Stimulated activated CD4-positive, alpha-beta T cell treated with anti-CD3 and anti-CD28 coated beads, Interleukin-12 subunit alpha, Interleukin-12 subunit beta, amount 100 ng/mL, for 24 hours (primary cell): ENCODE measurements at regions not wholly inside any gene's neighbourhood (a gene's known extent, or its start where the extent isn't known, plus 50 kb on each side); places are given as distances from the start of the nearest gene placed in this dataset.

Source experiments
- DNase-seq, 2 experiments: peaks; one replicate each; pipeline ENCODE4 v3.0.0-alpha.2; 2020; ENCODE audit warnings: low read depth in 2 of 2

DNA sequence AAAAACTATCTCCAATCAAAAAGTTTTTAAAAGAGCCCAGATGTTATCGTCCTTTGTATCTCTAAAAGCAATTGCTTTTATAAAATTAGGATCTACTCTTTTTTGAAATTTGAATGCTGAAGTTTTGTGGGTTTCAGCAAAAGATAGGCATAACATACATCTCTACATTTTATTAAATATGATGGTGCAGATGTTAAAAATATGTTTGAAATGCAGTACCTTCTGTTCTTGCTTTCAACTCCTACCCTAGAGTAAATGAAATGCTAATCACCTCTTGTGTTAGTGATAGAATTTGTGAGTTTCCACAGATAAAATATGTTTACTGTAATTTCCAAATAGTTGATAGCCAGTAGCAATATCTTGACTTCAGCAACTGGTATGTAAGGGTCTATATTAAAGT is 95.7 kb upstream of the VPREB1 start:
- DNase-seq: no peak

DNA sequence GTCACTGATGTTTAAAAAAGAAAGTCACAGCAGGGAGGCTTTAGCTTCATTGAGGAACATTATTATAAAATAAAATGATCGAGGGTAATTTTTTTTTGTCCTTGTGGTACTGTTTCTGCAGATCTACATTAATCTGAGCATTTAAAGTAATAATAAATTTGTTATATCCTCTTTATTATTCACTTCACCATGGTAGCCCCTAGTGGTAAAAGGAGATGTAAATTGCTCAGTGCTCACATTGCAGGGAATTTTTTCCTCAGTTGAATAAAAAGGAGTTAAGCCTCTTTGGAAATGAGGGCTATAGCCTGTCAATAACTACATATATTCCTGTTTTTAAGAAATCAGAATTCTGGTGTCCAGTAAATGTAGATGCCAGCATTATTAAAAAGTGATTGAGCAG is 99.7 kb upstream of the VPREB1 start:
- DNase-seq: no peak

DNA sequence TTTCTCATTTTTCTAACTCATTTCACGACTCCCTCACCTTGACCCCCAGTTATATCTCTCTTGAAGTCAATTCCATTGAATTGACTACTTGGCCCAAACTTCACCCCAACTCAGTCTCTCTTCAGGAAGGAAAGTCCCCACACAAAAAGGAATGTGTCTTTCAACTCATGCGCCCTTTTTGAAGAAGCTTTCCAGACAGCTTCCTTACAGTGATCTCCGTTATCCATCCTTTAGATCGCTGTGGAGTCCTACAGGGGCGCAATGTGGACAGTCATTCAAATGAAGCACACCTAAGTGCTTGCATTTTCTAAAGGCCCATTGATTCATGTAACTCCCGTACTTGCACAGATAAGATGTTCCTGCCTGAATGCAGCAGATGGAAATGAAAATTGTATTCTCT is 101.1 kb upstream of the VPREB1 start:
- no peak for DNase-seq

DNA sequence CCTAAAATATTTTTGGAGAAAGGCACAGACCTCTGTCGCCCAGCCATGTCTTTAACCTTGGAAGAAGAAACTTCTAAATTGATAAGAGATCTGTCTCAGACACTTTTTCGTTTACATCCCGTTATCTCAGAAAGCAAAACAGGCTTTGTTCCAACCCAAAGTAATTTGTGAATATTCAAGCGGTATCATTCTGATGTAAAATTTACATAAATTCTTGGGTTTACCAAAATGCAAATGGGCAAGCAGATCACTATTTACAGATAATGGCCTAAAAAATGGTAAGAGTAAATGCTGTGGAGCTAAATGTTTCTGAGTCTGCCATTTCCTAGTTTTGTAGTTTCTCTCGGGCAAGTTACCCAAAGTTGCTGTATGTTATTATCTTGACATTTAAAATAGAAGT is 101.9 kb upstream of the VPREB1 start:
- DNase-seq: no peak

DNA sequence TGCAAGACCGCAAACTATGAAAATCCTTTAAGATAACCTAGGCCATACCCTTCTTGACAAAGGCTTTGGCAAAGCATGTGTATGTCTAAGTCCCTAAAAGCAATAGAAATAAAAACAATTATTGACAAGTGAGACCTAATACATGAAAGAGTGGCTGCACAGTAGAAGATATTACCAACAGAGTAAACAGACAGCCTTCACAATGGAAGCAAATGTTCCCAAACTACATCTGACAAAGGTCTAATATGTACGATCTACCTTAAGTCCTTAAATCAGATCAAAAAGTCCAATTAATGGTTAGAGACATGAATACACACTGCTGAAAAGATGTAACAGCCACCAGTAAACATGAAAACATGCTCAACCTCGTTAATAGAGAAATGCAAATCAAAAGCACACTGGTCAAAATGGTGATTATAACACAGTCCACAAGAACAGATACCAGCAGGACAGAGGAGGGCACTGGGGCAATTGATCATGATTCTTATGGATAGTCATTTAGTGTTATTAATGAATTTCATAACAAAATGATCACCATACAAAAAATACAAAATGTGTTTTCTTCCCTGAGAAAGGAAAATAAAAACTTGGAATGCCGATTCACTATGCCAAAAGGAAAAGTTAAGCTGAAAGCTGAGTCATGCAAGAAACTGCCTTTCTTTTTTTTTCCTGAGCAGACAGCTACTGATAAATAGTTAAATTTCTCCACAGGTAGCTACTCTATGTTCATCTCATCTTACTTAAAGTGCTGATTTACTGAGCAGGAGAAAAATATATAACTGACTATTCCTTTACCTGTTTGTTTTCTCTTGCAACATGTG is 102.6 kb upstream of the VPREB1 start:
- DNase-seq: no peak

DNA sequence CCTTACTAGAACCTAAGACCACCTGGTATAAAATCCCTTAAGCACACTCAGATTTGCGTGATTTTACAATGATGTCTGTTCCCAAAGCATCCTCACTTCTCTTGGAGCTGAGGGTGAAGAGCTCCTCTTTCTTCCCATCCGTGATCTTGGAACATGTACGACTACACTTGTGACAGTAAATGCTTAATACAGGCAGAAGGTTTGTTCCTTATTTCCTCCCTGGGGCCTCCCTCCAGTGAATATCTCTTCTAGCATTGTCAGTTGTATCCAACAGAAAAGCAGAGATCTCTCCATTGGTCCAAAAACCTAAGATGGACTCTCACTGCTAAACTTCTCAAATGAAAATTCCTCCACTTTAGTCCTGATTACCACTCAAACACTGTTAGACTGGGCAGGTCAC is 103.6 kb upstream of the VPREB1 start:
- DNase-seq: no peak

DNA sequence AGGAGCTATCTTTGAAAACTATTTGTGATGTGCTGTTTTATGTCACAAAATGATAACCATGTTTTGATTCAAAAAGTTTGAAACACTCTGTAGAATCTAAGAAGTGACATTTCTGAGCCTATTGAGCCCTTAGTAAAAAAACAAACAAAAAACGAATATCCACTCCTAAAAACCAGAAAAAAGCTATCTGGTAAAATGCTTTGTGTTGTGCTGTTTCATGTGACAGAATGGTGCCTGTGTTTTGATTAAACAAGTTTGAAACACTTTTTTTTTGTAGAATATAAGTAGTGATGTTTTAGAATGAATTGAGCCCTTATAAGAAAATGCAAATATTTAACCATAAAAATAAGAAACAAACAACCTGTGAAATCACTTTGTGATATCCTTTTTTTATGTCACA is 105.2 kb upstream of the VPREB1 start:
- no peak for DNase-seq

DNA sequence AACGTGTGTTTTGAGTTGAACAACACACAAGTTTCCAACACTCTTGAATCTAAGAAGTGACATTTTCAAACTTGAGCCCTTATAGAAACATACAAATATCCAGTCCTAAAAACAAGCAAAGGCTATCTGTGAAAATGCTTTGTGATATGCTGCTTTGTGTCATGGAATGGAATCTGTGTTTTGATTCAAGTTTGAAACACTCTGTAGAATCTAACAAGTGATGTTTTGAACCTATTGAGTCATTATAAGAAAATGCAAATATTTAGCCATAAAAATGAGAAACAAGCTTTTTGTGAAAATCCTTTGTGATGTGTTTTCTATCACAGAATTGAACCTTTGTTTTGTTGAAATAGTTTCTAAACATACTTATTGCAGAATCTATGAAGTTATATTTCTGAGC is 105.7 kb upstream of the VPREB1 start:
- no peak for DNase-seq

DNA sequence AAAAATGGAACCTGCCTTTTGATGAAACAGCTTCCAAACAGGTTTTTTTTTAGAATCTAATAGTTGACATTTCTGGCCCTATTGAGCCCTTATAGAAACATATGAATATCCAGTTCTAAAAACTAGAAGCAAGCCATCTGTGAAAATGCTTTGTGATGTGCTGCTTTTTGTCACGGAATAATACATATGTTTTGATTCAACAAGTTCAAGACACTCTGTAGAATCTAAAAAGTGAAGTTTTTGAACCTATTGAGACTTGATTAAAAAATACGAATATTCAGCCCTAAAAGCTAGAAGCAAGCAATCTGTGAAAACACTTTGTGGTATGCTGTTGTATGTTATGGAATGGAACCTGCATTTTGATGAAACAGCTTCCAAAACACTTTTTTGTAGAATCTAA is 106.7 kb upstream of the VPREB1 start:
- DNase-seq: no peak

DNA sequence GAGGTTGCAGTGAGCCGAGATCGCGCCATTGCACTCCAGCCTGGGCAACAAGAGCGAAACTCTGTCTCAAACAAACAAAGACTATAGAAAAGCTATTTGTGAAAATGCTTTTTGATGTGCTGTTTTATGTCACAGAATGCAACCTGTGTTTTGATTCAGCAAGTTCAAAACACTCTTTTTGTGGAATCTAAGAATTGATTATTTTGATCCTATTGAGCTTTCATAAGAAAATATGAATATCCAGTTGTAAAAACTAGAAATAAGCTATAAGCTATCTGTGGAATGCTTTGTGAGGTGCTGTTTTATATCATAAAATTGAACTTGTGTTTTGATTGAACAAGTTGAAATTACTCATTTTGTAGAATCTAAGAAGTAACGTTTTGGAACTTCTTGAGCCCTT is 110.7 kb upstream of the VPREB1 start:
- no peak for DNase-seq

DNA sequence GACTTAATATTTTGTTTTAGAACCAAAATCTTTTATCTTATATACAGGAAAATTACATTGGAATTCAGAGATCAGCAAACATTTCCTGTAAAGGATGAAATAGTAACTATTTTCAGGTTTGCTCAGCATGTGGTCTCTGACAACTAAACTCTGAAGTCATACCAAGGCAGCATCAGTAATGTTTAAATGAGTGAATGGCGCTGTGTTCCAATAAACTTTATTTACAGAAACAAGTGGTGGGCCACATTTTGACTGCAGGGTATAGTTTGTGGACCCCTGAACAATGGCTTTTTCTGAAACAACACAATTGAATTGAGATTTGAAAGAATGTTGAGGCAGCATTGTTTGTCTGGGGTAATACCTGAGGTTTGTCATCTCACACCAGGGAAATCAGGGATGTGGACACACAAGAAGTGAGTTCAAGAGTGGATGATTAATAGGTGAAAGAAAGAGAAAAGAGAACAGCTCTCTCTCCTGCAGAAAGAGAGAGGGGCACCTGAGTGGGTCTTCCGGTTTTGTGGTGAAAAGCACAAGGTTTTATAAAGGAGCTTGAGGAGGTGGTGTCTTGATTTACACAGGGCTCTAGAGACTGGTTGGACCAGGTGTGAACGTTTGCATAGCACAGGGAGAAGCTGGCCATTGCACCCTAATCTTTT is 113.5 kb upstream of the VPREB1 start:
- DNase-seq: no peak

DNA sequence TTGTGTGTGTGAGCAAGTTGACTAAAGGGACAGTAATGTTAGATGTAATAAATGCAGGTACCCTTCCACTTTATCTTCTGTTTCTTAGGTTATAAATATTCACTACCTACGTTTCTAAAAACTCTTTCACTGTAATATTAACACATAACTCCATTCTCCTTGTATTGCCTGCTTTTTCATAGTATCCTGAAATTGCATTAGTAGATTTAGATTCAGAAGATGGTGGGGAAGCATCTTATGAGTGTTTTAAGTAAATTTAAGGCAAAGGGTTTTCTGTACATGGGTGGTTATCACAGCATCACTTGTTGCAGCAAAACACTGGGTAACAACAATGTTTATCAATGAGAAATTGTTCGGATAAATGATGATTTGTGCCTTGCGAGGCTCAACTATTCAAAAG is 115.2 kb upstream of the VPREB1 start:
- DNase-seq: no peak

DNA sequence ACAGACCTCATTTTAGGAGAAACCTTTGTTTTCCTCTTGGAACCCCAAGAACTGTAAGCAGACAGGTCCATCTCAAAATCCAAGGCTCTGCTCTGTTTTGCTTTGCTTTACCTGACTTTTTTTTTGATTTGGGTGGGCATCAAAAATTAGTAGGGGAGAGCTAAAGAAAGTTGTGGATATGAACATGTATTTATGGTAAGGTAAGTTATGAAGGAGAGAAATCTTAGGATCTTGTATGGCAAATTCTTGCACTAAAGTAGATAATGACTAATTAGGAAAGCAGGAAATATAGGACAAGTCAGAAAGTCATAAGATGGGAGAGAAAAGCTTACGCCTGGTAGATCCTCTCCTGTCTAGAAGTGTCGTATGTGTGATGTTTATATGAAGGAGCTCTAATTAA is 116.1 kb upstream of the VPREB1 start:
- no peak for DNase-seq

DNA sequence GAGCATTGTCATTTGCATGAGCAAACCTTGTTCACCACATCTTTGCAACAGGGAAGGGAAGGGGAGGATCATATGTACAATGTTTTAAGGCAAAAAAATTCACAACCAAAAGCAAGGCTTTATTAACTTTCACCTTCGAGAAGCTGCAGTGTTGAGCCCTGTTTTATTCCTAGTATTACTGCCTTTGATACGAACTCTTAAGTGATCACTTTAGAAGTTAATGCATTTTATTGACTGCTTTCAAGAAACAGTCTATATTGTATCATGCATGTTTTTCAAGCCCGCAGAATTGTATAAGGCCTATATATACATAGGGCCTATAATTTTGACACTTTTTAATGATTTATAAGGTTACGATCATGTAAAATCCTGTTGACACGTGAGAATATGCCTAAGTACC is 117.5 kb upstream of the VPREB1 start:
- DNase-seq: no peak

DNA sequence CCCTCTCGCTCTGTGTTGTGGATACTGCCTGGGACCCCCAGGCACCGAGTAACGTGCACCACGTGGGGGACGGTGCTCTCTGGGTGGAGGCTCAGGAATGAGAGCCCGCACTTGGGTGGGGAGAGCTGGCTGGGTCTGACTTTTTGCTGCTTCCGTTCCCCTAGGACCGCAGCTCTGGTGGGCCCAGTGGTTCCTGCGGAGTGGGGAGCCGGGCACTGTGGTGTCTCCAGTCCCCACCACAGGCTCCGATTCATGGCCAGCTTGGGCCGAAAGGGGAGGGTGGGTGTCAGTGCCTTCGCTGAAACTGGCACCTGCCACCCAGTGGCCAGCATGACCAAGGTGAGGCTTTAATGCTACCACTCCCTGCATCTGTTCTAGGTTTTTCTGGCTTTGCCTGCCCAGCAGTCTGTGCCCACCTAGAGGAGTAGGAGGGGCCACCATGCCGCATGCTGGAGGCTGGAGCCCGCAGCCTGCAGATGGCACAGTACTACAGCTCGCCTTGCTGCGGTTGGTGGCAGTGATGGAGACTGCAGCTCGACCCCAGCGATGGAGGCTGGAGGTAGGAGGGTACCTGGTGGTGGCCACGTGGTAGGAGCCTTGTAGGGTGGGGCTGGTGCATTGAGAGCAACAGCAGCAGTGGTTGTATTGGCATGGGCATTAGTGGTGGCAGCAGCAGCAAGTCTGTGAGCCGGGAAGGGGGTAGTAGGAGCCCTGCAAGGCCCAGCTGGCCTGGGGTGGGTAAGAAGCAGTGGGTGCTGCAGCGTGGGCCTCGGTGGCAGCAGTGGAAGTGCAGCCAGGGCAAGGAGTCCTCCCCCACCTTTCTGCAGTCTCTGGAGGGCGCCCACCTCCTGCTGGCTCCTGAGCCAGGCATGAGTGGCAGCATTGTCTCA is 118.8 kb upstream of the VPREB1 start:
- no peak for DNase-seq

DNA sequence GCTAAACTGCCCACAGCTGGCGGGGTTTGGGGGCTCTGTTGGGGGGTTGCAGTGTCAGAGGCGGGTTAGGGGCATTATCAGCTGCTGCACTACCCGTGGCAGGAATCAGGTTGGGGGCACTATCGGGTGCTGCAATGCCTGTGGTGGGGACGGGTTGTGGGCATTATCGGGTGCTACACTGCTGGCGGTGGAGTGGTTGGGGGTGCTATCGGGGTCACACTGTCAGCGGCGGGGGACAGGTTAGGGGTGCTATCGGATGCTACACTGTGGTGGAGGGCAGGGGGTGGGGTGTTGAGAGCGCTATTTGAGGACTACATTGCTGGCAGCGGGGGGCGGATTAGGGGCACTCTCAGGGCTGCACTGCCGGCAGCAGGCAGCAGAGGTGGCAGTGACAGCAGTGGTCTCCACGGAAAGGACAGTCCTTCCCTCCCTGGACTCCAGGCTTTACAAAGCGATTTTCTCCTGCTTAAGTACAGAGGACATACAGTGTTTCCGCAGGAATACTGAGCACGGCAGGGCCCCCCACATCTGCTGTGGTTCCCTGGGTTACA is 119.5 kb upstream of the VPREB1 start:
- DNase-seq: no peak

DNA sequence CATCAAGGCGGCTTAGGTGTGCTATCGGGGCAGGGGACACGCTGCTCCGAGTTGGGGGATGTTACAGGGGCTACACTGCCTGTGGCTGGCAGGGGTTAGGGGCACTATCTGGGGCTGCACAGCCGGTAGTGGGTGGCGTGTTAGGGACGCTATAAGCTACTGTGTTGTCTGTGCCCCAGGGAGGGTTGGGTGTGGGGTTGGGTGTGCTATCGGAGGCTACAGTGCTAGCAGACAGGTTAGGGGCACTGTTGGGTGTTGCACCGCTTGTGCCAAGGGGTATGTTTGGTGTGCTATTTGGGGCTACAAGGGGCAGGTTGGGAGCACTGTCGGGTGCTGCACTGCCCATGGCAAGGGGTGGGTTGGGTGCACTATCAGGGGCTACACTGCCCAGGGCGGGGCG is 120.2 kb upstream of the VPREB1 start:
- no peak for DNase-seq

DNA sequence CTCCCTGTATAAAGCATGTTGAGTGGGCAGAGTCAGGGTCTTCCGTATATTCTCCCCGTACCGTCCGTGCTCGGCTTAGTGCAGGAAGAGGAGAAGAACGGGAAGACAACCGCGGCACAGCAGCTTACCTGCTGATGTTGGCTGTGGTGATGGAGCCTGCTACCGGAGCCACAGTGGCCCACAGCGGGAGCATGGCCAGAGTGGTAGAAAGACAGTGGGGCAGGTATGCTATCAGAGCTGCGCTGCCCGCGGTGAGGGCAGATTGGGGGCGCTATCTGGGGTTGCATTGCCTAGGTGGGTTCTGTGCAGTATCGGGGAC is 120.7 kb upstream of the VPREB1 start:
- no peak for DNase-seq

DNA sequence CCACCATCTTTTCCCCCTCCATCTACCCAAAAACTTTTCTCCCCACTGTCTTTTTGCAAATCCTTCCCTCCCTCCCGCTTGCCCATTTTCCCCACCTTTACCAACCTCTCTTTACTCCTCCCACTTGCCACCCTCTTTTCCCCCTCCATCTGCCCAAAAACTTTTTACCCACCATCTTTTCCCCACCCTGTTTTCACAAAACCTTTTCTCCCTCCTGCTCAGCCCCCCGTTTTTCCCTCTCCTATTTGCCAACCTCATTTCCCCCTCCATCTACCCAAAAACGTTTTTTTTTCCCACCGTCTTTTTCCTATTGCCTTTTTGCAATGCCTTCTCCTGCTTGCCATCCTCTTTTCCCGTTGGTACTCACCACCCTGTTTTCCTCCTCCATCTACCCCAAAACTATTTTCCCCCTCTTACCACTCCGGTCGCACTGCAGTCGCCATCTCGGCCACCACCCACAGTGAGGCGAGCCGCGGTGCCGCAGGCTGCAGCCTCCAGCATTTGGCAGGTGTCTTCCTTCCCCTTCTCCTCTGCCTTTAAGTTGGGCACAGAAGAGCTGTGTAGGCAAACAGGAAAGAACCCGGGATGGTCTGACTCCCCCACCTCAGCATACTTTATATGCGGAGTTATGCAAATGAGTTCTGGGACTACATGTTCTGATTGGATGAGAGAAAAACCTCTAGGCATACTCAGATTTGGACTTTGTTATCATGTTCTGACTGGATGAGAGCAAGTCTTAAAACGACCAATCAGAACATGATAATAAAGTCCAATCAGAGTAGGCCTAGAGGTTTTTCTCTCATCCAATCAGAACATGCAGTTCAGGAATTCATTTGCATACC is 121.2 kb upstream of the VPREB1 start:
- DNase-seq: no peak

DNA sequence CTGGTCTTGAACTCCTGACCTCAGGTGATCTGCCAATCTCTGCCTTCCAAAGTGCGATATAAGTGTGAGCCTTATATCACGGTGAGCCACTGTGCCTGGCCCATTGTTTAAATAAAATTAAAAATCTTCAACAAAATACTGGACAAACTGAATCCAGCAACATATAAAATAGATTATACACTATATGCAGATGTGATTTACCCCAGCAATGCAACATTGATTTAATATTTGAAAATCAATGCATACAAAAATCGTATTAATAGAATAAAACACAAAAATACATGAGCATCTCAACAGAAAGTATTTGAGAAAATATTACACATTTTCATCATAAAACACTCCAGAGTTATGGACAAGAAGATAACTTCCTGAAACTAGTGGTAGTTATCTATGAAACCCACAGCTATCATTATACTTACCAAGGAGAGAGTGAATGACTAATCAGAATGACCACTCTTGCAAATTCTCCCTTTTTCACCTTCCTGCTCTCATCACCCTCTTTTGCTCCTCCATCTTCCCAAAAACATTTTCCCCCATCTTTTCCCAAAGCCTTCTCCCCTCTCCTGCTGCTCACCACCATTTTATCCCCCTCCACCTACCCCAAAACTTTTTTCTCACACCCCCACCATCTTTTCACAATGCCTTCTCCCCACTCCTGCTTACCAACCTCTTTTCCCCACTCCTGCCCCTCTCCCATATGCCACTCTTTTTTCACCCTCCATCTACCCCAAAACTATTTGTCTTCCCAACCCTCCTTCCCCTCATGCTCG is 122.1 kb upstream of the VPREB1 start:
- DNase-seq: no peak

DNA sequence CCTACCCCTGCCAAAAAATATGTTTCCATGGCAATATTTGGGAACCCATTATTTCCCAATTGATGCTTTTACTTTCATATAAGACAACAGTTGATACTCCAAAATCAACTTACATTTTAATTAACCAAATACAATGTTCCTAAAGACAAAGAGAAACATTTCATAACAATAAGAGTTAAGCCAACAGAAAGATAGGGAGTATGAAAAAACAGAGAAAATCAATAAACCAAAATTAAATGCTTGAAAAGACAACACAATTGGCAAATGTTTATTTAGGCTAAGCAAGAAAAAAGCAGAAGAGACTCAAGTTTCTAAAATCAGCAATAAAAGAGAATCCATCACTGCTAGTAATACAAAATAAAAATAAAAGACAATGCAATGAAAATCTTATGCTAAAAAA is 123.1 kb upstream of the VPREB1 start:
- no peak for DNase-seq
